ENCODE measurements at regions not wholly inside any gene's neighbourhood (a gene's known extent, or its start where the extent isn't known, plus 50 kb on each side); places are given as distances from the start of the nearest gene placed in this dataset.

DNA sequence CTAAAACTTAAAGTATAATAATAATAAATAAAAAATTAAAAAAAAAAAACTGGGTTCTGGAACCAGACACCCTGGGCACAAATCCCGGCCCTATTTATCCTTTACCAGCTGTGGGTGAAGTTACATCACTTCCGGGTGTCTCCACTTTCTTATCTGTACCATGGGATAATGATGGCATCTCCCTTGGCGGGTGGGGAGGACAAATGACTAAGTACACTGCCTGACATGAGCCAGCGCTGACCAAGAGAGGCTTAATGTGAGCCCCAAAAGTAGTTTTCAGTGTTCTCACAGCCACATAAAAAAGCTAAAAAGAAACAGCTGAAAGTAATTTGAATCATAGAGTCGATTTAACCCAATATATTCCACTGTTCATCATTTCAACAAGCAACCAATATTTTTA lies 424.9 kb downstream of the SOX9 start:
- TF ChIP-seq CTCF (conservative IDR thresholded peaks at IDR 0.05; ENCODE audit: low read depth, low read length) (no peak), EZH2 (IDR thresholded peaks at IDR 0.05; ENCODE audit: low read length, unreplicated experiment) (no peak), EZH2phosphoT487 (IDR thresholded peaks at IDR 0.05; ENCODE audit: borderline replicate concordance, low read length) (no peak)

All from PC-3 (cell line).